ENCODE measurements at regions not wholly inside any gene's neighbourhood (a gene's known extent, or its start where the extent isn't known, plus 50 kb on each side); places are given as distances from the start of the nearest gene placed in this dataset.

GRCh38 chr4:136328131-136328530 is 1204.2 kb downstream of the PCDH18 start:
- TF ChIP-seq CTCF (IDR thresholded peaks at IDR 0.05) (no peak), POLR2A (IDR thresholded peaks at IDR 0.05) (no peak), POLR2AphosphoS5 (IDR thresholded peaks at IDR 0.05) (no peak), EP300 (IDR thresholded peaks at IDR 0.05) (no peak)
